GM23338 (cell line): ENCODE measurements at regions not wholly inside any gene's neighbourhood (a gene's known extent, or its start where the extent isn't known, plus 50 kb on each side); places are given as distances from the start of the nearest gene placed in this dataset.

Experiments used
- CREB1 ChIP-seq: fragments of 250-450 bp; sonication (Bioruptor Pico); IDR thresholded peaks from 2 replicates; pipeline ENCODE4 v1.5.0; 2020; ENCODE audit warnings: low read depth, mild to moderate bottlenecking, moderate library complexity
- EZH2 ChIP-seq: fragments of 200-600 bp; sonication (generic); IDR thresholded peaks from one replicate; pipeline ENCODE4 v1.8.0; 2017; ENCODE audit warnings: antibody characterized with exemption, mild to moderate bottlenecking, low read depth; ENCODE audit not compliant: unreplicated experiment
- EZH2phosphoT487 ChIP-seq: fragments of 200-600 bp; sonication (generic); IDR thresholded peaks from one replicate; pipeline ENCODE4 v1.8.1; 2018; ENCODE audit warnings: antibody characterized with exemption; ENCODE audit not compliant: unreplicated experiment
- JUNB ChIP-seq: IDR thresholded peaks from one replicate; pipeline ENCODE4 v1.6.1; 2016; ENCODE audit warnings: antibody characterized with exemption; ENCODE audit not compliant: unreplicated experiment
- NANOG ChIP-seq: IDR thresholded peaks from 2 replicates; pipeline ENCODE4 v1.6.1; 2016; ENCODE audit warnings: antibody characterized with exemption, borderline replicate concordance
- POLR2AphosphoS5 ChIP-seq: IDR thresholded peaks from 2 replicates; pipeline ENCODE4 v1.6.1; 2016; ENCODE audit warnings: antibody characterized with exemption, low read depth
- TF ChIP-seq, protein P1 (sequence below), 2 experiments: fragments of 200-600 bp in 1 of 2; sonication (generic) in 1 of 2; conservative IDR thresholded peaks; 2 replicates each; pipeline versions ENCODE4 v1.5.1 to v1.6.1; 2016 to 2017; ENCODE audit warnings: antibody characterized with exemption in 2 of 2, low read depth in 2 of 2, mild to moderate bottlenecking in 2 of 2, moderate library complexity in 1 of 2
- TF ChIP-seq, protein P2 (sequence below): IDR thresholded peaks from one replicate; pipeline ENCODE4 v1.6.1; 2018; ENCODE audit warnings: antibody characterized with exemption; ENCODE audit not compliant: unreplicated experiment
- TF ChIP-seq, protein P3 (sequence below): IDR thresholded peaks from 2 replicates; pipeline ENCODE4 v1.6.1; 2016; ENCODE audit warnings: antibody characterized with exemption

DNA sequence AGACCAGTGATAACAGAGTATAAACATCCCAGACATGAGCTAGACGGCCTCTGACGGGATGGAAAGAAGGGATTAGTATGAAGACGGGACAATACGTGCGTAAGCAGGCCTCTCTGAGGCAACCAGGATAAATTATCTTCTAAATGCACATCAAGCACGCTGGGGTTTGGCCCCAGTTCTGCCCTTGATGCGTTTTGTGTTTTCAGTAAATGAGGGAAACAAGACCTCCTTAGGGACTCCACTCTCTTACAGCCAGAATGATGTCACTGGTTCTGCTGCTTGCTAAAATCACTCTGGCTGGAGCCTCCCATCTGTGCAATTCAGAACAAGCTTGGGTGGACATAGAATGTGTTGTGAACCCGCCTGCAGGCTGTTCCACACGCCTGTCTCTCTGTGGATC, 156.0 kb upstream of the MCTP2 start:
- TF ChIP-seq, protein P1, sequence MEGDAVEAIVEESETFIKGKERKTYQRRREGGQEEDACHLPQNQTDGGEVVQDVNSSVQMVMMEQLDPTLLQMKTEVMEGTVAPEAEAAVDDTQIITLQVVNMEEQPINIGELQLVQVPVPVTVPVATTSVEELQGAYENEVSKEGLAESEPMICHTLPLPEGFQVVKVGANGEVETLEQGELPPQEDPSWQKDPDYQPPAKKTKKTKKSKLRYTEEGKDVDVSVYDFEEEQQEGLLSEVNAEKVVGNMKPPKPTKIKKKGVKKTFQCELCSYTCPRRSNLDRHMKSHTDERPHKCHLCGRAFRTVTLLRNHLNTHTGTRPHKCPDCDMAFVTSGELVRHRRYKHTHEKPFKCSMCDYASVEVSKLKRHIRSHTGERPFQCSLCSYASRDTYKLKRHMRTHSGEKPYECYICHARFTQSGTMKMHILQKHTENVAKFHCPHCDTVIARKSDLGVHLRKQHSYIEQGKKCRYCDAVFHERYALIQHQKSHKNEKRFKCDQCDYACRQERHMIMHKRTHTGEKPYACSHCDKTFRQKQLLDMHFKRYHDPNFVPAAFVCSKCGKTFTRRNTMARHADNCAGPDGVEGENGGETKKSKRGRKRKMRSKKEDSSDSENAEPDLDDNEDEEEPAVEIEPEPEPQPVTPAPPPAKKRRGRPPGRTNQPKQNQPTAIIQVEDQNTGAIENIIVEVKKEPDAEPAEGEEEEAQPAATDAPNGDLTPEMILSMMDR (conservative IDR thresholded peaks at IDR 0.05; ENCODE audit: low read depth in 2 of 2), result no peak
- TF ChIP-seq, protein P2, sequence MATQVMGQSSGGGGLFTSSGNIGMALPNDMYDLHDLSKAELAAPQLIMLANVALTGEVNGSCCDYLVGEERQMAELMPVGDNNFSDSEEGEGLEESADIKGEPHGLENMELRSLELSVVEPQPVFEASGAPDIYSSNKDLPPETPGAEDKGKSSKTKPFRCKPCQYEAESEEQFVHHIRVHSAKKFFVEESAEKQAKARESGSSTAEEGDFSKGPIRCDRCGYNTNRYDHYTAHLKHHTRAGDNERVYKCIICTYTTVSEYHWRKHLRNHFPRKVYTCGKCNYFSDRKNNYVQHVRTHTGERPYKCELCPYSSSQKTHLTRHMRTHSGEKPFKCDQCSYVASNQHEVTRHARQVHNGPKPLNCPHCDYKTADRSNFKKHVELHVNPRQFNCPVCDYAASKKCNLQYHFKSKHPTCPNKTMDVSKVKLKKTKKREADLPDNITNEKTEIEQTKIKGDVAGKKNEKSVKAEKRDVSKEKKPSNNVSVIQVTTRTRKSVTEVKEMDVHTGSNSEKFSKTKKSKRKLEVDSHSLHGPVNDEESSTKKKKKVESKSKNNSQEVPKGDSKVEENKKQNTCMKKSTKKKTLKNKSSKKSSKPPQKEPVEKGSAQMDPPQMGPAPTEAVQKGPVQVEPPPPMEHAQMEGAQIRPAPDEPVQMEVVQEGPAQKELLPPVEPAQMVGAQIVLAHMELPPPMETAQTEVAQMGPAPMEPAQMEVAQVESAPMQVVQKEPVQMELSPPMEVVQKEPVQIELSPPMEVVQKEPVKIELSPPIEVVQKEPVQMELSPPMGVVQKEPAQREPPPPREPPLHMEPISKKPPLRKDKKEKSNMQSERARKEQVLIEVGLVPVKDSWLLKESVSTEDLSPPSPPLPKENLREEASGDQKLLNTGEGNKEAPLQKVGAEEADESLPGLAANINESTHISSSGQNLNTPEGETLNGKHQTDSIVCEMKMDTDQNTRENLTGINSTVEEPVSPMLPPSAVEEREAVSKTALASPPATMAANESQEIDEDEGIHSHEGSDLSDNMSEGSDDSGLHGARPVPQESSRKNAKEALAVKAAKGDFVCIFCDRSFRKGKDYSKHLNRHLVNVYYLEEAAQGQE, result no peak
- TF ChIP-seq EZH2phosphoT487 (no peak), CREB1 (no peak), JUNB (no peak), POLR2AphosphoS5 (no peak), EZH2 (no peak), NANOG (no peak)
- TF ChIP-seq, protein P3, sequence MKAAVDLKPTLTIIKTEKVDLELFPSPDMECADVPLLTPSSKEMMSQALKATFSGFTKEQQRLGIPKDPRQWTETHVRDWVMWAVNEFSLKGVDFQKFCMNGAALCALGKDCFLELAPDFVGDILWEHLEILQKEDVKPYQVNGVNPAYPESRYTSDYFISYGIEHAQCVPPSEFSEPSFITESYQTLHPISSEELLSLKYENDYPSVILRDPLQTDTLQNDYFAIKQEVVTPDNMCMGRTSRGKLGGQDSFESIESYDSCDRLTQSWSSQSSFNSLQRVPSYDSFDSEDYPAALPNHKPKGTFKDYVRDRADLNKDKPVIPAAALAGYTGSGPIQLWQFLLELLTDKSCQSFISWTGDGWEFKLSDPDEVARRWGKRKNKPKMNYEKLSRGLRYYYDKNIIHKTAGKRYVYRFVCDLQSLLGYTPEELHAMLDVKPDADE, result no peak
